Germinal center (tissue), 1 donor: ENCODE measurements at regions not wholly inside any gene's neighbourhood (a gene's known extent, or its start where the extent isn't known, plus 50 kb on each side); places are given as distances from the start of the nearest gene placed in this dataset.

Source experiments
- DNase-seq: peaks from one replicate; pipeline ENCODE4 v3.0.0; 2012; ENCODE audit warnings: mixed read lengths, low spot score

DNA sequence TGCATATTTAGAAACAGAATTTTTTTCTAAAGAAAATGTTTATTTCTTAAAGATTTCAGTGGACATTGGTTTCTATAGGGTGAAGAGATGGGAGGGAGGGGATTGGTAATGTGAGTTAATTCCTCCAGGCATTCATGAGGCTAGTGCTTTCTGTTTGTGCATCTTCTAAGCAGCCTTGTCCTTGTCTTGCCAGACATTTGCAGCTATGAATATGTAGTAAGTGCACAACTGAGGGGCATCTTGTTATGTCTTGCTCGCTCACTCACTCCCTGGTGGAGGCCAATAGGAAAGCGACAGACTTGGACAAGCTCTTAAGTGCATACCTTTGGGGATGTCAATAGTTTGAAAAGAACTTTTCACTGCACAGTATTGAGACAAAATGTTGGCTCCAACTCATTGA lies 92.5 kb upstream of the ATP10A start:
- DNase-seq, result no peak

DNA sequence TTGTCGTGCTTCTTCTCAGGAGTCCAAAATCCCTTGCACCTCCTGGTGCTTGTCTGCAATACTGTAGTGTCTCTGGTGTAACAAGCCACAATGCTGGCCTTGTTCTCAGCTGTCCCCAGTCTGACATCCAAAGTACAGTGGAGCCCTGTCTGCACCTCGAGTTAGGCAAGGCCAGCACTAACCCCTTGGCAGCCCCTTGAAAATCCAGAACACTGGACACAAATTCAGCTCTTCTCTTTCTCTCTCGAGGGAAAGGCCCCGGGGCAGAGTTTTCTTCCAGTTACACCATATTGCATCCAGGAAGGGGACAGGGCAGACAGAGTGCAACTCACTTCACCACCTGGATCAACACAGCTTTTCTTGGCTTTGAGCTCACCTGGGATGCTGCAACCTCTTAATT lies 91.3 kb upstream of the ATP10A start:
- DNase-seq, result no peak

DNA sequence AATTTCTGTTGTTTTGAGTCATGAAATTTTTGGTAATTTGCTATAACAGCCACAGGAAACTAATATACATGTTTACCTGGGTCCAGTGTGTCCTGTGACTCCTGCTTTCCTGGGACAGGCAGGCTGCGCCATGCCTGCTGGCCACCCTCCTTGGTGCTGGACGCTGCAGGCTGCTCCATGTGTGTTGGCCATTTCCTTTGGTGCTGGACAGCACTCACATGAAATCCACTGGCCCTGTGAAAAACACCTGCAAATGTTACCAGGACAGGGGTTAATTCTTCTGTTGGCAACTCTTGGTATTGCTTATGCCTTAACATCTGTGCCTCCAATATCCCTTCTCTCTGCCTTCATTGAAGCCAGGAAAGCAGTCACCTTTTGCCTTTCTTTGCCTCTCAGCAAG lies 86.9 kb upstream of the ATP10A start:
- no peak for DNase-seq

DNA sequence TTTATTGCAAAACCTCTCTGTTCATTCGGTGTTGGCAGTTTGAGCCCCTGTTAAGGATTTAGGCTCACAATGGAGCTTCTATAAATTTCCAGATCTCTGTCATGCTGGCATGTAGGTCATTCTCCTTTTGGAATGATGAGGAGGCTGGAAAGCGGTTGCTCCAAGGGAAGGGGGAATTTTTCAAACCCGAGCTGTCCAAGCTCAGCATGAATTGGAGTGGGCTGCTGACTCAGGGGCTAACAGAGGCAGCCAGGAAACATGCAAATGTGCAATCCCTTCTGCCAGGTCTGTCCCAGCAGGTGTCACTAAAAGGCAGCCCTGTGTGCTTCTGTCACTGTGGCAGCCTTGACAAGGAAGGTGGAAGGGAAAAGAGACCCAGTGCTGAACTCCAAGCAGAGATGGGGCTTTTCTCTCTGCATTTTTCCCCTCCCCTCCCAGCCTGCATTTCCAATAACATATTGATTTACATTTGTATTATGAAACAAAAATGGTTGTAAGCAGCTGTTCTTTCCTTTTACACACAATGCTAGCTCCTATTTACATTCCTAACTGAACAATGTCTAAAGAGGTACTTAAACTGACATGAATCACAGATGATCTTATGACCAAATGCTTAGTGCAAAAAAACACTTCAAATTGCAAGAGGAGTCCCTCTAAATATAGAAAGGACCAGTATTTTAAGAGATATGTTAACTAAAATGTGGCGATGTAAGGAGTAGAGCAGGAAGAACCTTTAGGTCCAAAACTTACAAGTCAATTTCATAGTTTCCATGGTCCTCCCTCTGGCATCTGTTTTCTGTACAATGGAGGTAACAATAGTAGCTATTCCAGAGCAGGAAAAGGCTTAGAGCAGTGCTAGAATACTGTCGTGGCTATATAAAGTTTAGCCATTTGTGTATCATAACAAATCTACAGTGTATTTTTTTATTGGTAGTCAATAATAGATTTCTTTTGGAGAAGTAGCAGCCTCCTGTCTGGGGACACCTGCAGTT lies 84.5 kb upstream of the ATP10A start:
- no peak for DNase-seq

DNA sequence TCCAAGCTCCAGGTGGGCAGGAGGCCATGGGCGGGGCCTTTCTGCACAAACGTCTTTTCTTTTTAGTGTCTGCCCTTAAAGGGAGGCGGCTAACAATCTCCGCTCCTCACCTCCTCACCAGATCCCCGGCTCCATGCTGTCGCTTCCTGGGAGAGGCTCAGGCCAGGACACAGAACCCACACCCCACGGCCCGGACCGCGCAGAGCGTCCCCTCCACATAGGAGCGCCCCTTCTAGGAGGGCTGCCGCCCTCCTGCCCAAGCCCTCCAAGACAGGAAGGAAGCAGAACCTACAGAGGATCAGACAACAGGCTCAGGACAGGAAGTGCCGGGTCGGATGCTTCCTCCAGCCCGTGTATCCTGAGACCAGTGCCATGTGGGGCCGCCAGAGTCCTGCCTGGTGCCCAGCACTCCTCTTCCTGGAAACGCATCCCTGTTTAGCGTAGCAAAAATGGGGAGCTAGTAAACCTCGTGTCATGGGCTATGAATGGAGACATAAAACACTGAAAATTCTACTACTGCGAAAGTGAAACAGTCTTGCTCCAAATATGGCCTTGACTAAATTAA lies 83.2 kb upstream of the ATP10A start:
- no peak for DNase-seq

DNA sequence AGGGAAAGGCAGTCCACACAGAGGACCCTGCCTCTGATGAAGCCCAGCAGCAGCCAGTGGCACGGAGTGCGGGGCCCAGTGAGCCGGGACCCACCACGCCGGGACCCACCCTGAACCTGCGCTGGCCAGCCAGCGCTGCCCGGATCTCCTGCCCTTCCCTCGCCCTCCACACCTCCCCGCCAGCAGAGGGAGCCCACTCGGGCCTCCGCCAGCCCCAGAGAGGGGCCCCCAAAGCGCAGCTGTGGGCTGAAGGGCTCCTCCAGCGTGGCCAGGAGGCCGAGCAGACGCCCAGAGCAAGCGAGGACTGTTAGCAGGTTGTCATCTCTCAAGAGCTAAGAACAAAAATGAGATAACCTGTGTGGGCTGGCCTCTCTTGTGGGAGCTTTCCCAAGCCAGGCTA lies 81.3 kb upstream of the ATP10A start:
- DNase-seq, result no peak

DNA sequence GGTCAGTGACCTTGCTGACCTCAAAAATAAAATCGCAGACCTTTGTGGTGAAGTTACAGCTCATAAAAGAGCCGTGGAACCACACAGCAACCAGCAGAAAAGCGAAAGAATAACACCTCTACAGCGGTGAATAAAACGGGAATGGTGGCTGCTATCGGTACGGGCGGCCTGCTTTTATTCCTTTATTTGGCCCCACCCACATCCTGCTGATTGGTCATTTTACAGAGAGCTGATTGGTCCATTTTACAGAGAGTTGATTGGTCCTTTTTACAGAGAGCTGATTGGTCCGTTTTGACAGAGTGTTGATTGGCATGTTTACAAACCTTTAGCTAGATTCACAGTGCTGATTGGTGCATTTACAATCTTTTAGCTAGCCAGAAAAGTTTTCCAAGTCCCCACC lies 80.7 kb upstream of the ATP10A start:
- DNase-seq, result no peak

DNA sequence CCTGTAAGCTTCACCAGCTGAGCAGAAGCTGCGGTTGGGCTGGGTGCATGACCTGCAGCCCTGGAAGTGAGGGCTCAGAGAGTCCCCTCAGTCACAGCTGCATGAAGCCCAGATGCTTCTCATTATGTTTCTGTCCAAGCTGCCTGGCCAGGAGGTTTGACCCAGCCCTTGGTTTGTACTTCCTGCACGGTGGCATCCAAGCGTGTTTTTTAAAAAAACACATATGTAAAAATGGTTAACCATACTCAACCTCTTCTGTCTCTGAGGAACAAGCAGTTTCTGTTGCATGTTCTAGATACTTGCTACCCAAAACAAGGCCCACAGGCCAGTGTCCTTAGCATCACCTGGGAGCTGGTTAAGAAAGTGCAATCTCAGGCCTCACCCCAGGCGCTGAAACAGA lies 76.0 kb upstream of the ATP10A start:
- DNase-seq, result peak; percentile 76

DNA sequence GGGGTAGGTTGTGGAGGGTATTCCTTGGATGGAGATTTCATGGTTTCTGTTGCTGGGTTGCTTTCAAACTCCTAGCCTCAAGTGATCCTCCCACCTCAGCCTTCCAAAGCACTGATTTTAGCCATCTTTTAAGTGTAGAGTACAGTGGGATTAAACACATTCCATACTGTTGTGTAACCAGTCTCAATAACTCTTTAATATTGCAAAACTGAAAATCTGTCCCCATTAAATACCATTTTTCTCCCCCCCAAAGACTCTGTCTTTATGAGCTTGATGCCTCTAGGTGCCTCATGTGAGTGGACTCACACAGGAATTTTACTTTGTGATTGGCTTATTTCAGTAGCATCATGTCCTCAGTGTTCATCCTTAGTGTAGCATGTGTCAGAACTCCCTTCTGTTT lies 74.7 kb upstream of the ATP10A start:
- no peak for DNase-seq

DNA sequence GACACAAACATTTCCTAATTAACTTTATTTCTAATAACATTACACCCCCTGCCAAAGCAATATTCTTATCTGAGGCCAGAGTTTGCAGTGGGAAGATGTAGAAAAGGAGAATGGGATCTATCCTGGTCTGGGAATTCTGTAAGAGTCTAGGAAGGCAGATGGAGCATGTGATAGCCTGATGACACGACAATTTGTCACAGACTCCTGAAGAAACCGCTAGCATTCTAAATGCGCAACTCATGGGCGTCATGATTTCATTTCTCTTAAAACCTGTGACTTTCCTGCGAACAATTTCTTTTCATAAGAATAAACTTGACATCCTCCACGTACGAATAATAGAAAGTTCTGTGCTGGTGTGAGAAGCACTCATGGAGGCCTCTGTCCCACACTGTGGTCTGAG lies 72.9 kb upstream of the ATP10A start:
- no peak for DNase-seq

DNA sequence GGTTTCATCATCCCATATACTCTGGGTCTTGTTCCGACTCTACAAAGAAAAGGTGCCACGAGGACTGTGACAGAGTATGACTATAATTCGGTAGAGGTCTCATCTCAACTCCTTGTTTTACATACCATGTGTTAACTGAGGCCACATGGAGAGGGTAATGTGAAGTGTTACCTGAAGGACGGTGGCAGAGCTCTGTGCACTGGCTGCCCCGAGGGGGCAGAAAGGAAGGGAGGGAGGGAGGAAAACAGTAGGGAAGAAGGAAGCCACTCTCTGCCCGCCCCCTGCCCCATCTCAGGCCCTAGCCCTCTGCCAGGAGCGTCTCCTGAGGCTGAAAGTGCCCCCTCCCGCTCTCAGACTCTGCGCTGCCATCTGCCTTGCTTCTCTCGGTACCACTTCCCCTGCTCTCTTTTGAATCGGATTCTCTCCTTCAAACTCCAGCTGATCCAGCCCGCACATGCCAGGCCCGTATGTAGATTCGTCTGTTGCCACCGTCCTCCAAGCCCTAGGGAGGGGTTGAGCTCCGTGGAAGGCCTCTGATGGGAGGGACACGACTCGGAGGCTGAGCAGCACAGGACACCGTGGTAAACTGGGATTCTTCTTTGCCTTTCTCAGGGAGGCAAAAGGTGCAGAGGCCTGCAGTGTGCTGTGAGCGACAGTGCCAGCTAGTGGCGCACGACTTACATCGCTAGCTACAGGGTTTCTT lies 70.5 kb upstream of the ATP10A start:
- DNase-seq, result peak; percentile 71

DNA sequence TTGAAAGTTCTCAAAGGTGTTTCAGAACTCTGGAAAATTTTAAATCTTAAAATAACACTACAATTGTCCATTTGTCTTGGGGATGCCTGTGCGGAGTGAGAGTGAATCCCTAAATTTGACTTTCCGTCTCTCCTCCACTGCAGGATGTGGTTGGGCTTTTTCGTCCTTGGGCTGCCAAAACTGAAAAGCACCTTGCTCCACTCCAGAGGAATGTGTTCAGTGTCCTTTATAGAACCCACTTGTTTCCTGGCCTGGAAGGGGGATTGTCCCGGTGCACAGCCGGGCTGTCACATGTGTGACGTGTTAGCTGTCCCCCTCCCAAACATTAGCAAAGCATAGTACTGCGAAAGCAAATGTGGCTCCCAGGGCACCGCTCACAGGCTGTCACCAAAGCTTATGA lies 69.6 kb upstream of the ATP10A start:
- no peak for DNase-seq

DNA sequence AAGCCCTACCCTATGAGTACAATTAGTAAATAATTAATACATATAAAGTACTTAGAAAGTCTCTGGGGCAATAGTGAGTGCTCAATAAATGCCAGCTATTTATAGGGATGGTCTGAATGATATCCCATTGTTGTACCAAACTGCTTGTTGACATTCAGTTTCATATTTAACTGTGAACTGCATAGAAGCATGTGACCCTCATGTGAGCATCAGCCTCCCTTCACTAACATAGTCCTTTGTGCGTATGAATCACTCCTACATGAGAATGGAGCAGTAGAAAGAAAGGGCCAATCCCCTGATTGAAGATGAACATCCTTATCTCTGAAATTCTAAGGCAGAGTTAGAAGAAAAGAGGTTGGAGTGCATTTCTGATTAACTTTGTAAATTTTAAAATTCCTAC lies 68.7 kb upstream of the ATP10A start:
- no peak for DNase-seq

DNA sequence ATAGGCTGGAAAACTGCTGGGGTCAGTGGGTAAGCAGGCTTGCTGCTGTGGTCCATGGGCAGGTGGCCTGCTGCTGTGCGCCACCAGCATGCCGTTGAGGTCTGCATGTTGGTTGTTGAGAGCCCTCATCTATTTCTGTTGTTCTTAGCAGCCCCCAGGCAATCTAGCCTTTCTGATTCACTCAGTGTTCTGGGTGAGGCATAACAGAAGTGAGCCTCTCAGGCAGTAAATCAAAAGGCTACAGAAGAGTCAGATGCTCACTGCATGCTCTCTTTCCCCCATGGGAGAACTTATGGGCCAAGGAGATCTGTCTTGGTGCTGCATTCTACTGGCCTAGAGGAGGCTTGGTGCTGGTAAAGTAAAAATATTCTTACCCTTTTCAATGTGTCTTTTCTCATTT lies 67.8 kb upstream of the ATP10A start:
- no peak for DNase-seq
